Right lobe of liver (tissue), 6 donors: ENCODE measurements at regions not wholly inside any gene's neighbourhood (a gene's known extent, or its start where the extent isn't known, plus 50 kb on each side); places are given as distances from the start of the nearest gene placed in this dataset.

Source experiments
- ATAC-seq, 4 donors: fragments of 200-7000 bp; cut with Tn5 transposase; one replicate each; pipeline ENCODE4 v1.9.1; 2020; ENCODE audit warnings: mild to moderate bottlenecking in 4 of 4, moderate library complexity in 4 of 4
- DNase-seq, 3 donors: peaks; one replicate each; pipeline ENCODE4 v3.0.0-alpha.2; 2020
- H3K27ac ChIP-seq, 3 donors: fragments of 200-600 bp; one replicate each; pipeline ENCODE4 v1.8.0; 2022
- H3K27me3 ChIP-seq, 2 donors: fragments of 200-600 bp; one replicate each; pipeline ENCODE4 v1.8.0; 2022
- H3K36me3 ChIP-seq, 4 donors: fragments of 200-600 bp; sonication (generic) in 1 of 4; one replicate each; pipeline versions ENCODE4 v1.5.1 to v1.8.0; 2017 to 2022; ENCODE audit warnings: control low read depth in 1 of 4
- H3K4me1 ChIP-seq, 4 donors: fragments of 200-600 bp; sonication (generic) in 1 of 4; one replicate each; pipeline versions ENCODE4 v1.5.1 to v1.8.0; 2017 to 2022; ENCODE audit warnings: control low read depth in 1 of 4
- H3K4me3 ChIP-seq, 3 donors: fragments of 200-600 bp; one replicate each; pipeline ENCODE4 v1.8.0; 2022
- H3K9me3 ChIP-seq, 4 donors: fragments of 200-600 bp; sonication (generic) in 1 of 4; one replicate each; pipeline versions ENCODE4 v1.5.1 to v1.8.0; 2017 to 2022; ENCODE audit warnings: control low read depth in 1 of 4
- POLR2A ChIP-seq: fragments of 450-650 bp; IDR thresholded peaks from one replicate; pipeline ENCODE4 v1.6.1; 2017; ENCODE audit warnings: antibody characterized with exemption, mild to moderate bottlenecking
- WGBS: methylation state at CpG from one replicate; pipeline ENCODE4 v1.1.6; 2018; ENCODE audit warnings: low coverage, low lambda C conversion rate; ENCODE audit not compliant: insufficient coverage; ENCODE audit errors: missing lambda C conversion rate; 5-methylcytosine and 5-hydroxymethylcytosine counted together
- intact Hi-C, 2 donors: fragments of 100-400 bp; cut with DNase I; formaldehyde crosslinking; loops; one replicate each; pipeline versions ENCODE4 v1.11.2 to v1.14.1; 2022
- TF ChIP-seq, protein P1 (sequence below), 4 donors: fragments of 200-600 bp in 3 of 4; fragments of 450-650 bp in 1 of 4; IDR thresholded peaks; one replicate each; pipeline versions ENCODE4 v1.5.1 to v1.8.0; 2016 to 2022; ENCODE audit warnings: antibody characterized with exemption in 4 of 4, mild to moderate bottlenecking in 2 of 4
- donor health status: DM: no; HTN: yes; CAD: no.
- donor health status: DM: no; HTN: no; CAD: no.
- donor health status: DM: no; HTN: no; CAD: no.
- donor health status: DM: no; HTN: yes; CAD: no.
- donor health status: DM: no; HTN: yes; CAD: no.

DNA sequence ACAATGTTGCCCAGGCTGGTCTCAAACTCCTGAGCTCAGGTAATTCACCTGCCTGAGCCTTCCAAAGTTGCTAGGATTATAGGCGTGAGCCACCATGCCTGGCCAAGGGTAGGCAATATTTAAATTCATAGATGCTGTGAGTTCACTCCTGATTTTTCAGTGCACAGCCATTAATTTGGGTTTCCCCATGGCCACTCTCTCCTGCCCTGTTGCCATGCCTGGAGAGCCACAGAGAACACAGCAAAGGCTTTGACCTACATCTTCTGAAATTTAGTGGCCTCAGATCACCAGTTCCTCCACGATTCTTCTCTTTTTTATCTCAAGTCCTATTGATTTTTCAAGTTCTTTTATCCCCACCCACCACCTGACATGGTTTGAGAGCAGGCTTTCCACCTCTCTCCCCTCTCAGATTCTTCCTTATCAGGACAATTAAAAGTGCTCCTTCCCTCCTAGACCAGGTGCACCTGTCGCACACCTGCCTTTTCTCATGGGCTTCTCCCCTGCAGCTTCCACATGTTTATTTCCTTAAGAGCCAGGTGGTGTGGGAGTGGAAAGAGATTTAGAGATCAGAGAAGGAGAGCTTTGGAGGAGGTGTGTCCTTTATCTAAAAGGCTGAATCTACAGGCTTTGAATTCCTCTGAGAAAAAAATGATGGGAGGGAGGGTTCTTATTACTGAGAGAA lies 123.8 kb downstream of the ADRA2A start:
- Histone ChIP-seq H3K36me3 (no peaks in the 10 kb centered on the region), H3K9me3 (no peaks in the 10 kb centered on the region), H3K27me3 (no peaks in the 10 kb centered on the region), H3K4me1 (no peaks in the 10 kb centered on the region), H3K4me3 (no peak overlapping the region), H3K27ac (no peak overlapping the region)
- TF ChIP-seq POLR2A: no peak
- TF ChIP-seq, protein P1, sequence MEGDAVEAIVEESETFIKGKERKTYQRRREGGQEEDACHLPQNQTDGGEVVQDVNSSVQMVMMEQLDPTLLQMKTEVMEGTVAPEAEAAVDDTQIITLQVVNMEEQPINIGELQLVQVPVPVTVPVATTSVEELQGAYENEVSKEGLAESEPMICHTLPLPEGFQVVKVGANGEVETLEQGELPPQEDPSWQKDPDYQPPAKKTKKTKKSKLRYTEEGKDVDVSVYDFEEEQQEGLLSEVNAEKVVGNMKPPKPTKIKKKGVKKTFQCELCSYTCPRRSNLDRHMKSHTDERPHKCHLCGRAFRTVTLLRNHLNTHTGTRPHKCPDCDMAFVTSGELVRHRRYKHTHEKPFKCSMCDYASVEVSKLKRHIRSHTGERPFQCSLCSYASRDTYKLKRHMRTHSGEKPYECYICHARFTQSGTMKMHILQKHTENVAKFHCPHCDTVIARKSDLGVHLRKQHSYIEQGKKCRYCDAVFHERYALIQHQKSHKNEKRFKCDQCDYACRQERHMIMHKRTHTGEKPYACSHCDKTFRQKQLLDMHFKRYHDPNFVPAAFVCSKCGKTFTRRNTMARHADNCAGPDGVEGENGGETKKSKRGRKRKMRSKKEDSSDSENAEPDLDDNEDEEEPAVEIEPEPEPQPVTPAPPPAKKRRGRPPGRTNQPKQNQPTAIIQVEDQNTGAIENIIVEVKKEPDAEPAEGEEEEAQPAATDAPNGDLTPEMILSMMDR (IDR thresholded peaks at IDR 0.05): no peak
- WGBS: 39% methylated on average over 3 of the region's 3 CpGs
- DNase-seq (no peak), ATAC-seq (no peak)
- intact Hi-C loops: no loop called here

DNA sequence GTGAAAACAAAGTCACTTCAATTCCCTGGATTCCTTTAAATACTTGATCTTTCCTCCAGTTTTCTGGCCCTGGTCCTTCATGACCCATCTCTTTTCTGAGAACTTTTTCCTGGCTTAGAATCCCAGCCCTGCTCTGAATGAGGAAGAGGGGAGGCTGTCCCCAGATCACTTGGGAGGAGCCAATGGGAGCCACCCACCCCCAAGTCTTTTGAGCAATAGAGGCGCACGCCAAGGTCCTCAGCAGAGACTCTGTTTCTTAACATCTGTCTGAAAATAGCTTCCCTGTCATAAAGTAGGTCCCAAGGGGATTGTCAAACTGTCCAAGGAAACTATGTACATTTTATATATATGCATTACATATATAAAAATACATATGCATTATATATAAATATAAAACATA lies 126.8 kb downstream of the ADRA2A start:
- TF ChIP-seq POLR2A: no peak
- TF ChIP-seq, protein P1 (IDR thresholded peaks at IDR 0.05): no peak
- ATAC-seq: no peak
- Histone ChIP-seq H3K4me3 (no peak overlapping the region), H3K36me3 (no peaks in the 10 kb centered on the region), H3K9me3 (no peaks in the 10 kb centered on the region), H3K27me3 (no peaks in the 10 kb centered on the region), H3K27ac (no peak overlapping the region), H3K4me1 (no peaks in the 10 kb centered on the region)
- intact Hi-C loops: no loop called here
- no peak for DNase-seq
- WGBS: 92% methylated on average over 2 of the region's 2 CpGs

GRCh38 chr10:111204838-111205237 lies 128.0 kb downstream of the ADRA2A start:
- Histone ChIP-seq H3K27ac (no peak overlapping the region), H3K4me3 (no peak overlapping the region), H3K27me3 (no peaks in the 10 kb centered on the region), H3K9me3 (no peaks in the 10 kb centered on the region), H3K4me1 (no peaks in the 10 kb centered on the region), H3K36me3 (no peaks in the 10 kb centered on the region)
- intact Hi-C loops: no loop called here
- WGBS: 58% methylated on average over 5 of the region's 5 CpGs
- ATAC-seq: no peak
- TF ChIP-seq, protein P1 (IDR thresholded peaks at IDR 0.05): no peak
- TF ChIP-seq POLR2A: no peak
- DNase-seq: no peak

DNA sequence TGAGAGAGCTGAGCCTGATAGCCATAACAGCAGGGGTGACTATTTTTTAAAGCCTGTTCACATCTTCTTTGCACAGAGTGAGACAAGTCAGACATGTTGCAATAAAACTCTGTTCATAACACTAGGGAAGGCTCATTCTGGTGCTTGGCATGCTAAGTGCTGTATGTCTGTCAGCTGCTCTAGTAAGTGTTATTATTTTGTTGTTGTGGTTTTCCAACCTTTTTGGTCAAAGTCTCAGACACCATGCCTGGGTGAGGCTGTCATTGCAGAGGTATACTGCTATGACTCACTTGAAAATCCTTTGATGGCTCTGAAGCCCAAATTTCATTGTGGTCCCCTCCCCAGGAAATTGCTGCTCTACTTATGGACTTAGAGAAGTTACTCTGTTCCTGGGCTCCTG lies 129.7 kb downstream of the ADRA2A start:
- intact Hi-C loops: no loop called here

More for the DNA sequence above, 129.7 kb downstream of the ADRA2A start:
- ATAC-seq: no peak
- Histone ChIP-seq H3K4me1 (no peaks in the 10 kb centered on the region), H3K27ac (no peak overlapping the region), H3K27me3 (no peaks in the 10 kb centered on the region), H3K4me3 (no peak overlapping the region), H3K36me3 (no peaks in the 10 kb centered on the region), H3K9me3 (no peaks in the 10 kb centered on the region)
- DNase-seq: no peak
- no peak for TF ChIP-seq POLR2A
- TF ChIP-seq, protein P1 (IDR thresholded peaks at IDR 0.05): no peak
